ENCODE measurements at regions not wholly inside any gene's neighbourhood (a gene's known extent, or its start where the extent isn't known, plus 50 kb on each side); places are given as distances from the start of the nearest gene placed in this dataset.

DNA sequence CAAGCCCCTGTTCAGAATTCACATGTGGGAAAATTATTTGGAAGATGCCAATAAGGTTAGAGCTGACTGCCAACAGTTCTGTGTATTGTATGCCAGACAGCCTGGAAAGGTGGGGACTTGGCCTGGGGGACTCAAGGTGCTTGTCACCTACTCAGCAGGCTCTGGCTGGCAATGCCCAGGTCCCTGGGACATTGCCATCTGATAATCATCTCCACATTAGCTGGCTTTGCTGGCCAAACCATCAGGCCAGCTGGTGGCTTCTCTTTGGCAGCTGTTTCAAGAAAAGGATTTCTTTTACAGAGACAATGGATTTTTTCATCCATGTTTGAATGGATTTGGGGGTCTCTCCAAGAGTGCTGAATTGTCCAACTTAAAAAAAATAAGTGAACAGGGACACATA, 165.2 kb downstream of the BRMS1L start:
- H3K27me3 ChIP-seq (ENCODE audit: control insufficient read depth in 2 of 2, insufficient read depth in 2 of 2, low read length in 2 of 2), result no peaks in the 10 kb centered on the region
- Mint-ChIP-seq H3K4me1 (peaks cover 0 to 2% (median 0%) of the 10 kb centered on the region in 7 donors), H3K4me3 (no peak overlapping the region), H3K27me3 (peaks cover 0 to 4% (median 3%) of the 10 kb centered on the region in 5 donors), H3K9me3 (peaks cover 0 to 4% (median 0%) of the 10 kb centered on the region in 11 donors), H3K36me3 (peaks cover 0 to 5% (median 0%) of the 10 kb centered on the region in 5 donors), H3K27ac (no peak overlapping the region)
- ATAC-seq, result no peak
- intact Hi-C loops (cut with micrococcal nuclease), result no loop called here
- no peaks in the 10 kb centered on the region for H3K9me3 ChIP-seq (ENCODE audit: control insufficient read depth in 2 of 3, low read length in 3 of 3)
- no peaks in the 10 kb centered on the region for H3K36me3 ChIP-seq (ENCODE audit: control insufficient read depth in 2 of 3, insufficient read depth in 3 of 3, low read length in 3 of 3)
- H3K4me1 ChIP-seq (ENCODE audit: control insufficient read depth in 2 of 2, insufficient read depth in 2 of 2, low read length in 2 of 2), result no peaks in the 10 kb centered on the region
- DNase-seq, result no peak
- POLR2A ChIA-PET, result no interaction called here
- no peak overlapping the region for H3K4me3 ChIP-seq (ENCODE audit: low read length)
- CTCF ChIA-PET, result interaction anchor here (0.7 kb wide), 1 partner anchor 104 kb away, joined by 3 read pairs; no protein-coding TSS in a partner anchor
- no peak overlapping the region for H3K27ac ChIP-seq (ENCODE audit: low read depth, low read length)

- Mint-ChIP-seq H3K9me3 (peaks cover 0 to 4% (median 0%) of the 10 kb centered on the region in 11 donors), H3K4me1 (peaks cover 0 to 8% (median 0%) of the 10 kb centered on the region in 7 donors), H3K36me3 (peaks cover 0 to 5% (median 0%) of the 10 kb centered on the region in 5 donors), H3K27ac (no peak overlapping the region), H3K27me3 (peaks cover 0 to 4% (median 2%) of the 10 kb centered on the region in 5 donors), H3K4me3 (no peak overlapping the region)
- Histone ChIP-seq H3K4me1 (ENCODE audit: control insufficient read depth in 2 of 2, insufficient read depth in 2 of 2, low read length in 2 of 2) (no peaks in the 10 kb centered on the region), H3K4me3 (ENCODE audit: low read length) (no peak overlapping the region), H3K27ac (ENCODE audit: low read depth, low read length) (no peak overlapping the region), H3K27me3 (ENCODE audit: control insufficient read depth in 2 of 2, insufficient read depth in 2 of 2, low read length in 2 of 2) (no peaks in the 10 kb centered on the region), H3K36me3 (ENCODE audit: control insufficient read depth in 2 of 3, insufficient read depth in 3 of 3, low read length in 3 of 3) (no peaks in the 10 kb centered on the region), H3K9me3 (ENCODE audit: control insufficient read depth in 2 of 3, low read length in 3 of 3) (no peaks in the 10 kb centered on the region)
- ChIA-PET POLR2A (no interaction called here), CTCF (no interaction called here)
- ATAC-seq (no peak), DNase-seq (no peak)
- intact Hi-C loops (cut with micrococcal nuclease), result loop anchor here in 1 of 2 donors (5.0 kb wide), 1 partner anchor 107 kb away; no protein-coding TSS in a partner anchor
Measured at GRCh38 chr14:35989736-35990135, 163.6 kb downstream of the BRMS1L start.

- Mint-ChIP-seq H3K9me3 (peaks cover 0 to 4% (median 0%) of the 10 kb centered on the region in 11 donors), H3K27ac (no peak overlapping the region), H3K27me3 (peaks cover 0 to 4% (median 2%) of the 10 kb centered on the region in 5 donors), H3K4me1 (peaks cover 0 to 8% (median 0%) of the 10 kb centered on the region in 7 donors), H3K4me3 (no peak overlapping the region), H3K36me3 (peaks cover 0 to 5% (median 0%) of the 10 kb centered on the region in 5 donors)
- no peak for DNase-seq
- no peaks in the 10 kb centered on the region for H3K9me3 ChIP-seq (ENCODE audit: control insufficient read depth in 2 of 3, low read length in 3 of 3)
- H3K27ac ChIP-seq (ENCODE audit: low read depth, low read length), result no peak overlapping the region
- no peaks in the 10 kb centered on the region for H3K36me3 ChIP-seq (ENCODE audit: control insufficient read depth in 2 of 3, insufficient read depth in 3 of 3, low read length in 3 of 3)
- ChIA-PET CTCF (no interaction called here), POLR2A (no interaction called here)
- H3K27me3 ChIP-seq (ENCODE audit: control insufficient read depth in 2 of 2, insufficient read depth in 2 of 2, low read length in 2 of 2), result no peaks in the 10 kb centered on the region
- ATAC-seq, result no peak
- no peaks in the 10 kb centered on the region for H3K4me1 ChIP-seq (ENCODE audit: control insufficient read depth in 2 of 2, insufficient read depth in 2 of 2, low read length in 2 of 2)
- H3K4me3 ChIP-seq (ENCODE audit: low read length), result no peak overlapping the region
- intact Hi-C loops (cut with micrococcal nuclease), result loop anchor here in 1 of 2 donors (5.0 kb wide), 1 partner anchor 107 kb away; no protein-coding TSS in a partner anchor
Measured at GRCh38 chr14:35988972-35989690, 163.0 kb downstream of the BRMS1L start.

GRCh38 chr14:35988550-35988949, 162.4 kb downstream of the BRMS1L start:
- Mint-ChIP-seq H3K9me3 (peaks cover 0 to 4% (median 0%) of the 10 kb centered on the region in 11 donors), H3K27me3 (peaks cover 0 to 4% (median 2%) of the 10 kb centered on the region in 5 donors)
- intact Hi-C loops (cut with micrococcal nuclease), result loop anchor here in 1 of 2 donors (5.0 kb wide), 1 partner anchor 106 kb away; no protein-coding TSS in a partner anchor

GRCh38 chr14:35987731-35988130, 161.6 kb downstream of the BRMS1L start:
- H3K9me3 Mint-ChIP-seq, result peaks cover 0 to 5% (median 0%) of the 10 kb centered on the region in 11 donors
- no peak for ATAC-seq
- POLR2A ChIA-PET, result no interaction called here
- CTCF ChIA-PET, result no interaction called here
- peaks cover 0 to 5% (median 0%) of the 10 kb centered on the region in 5 donors for H3K36me3 Mint-ChIP-seq
- peaks cover 0 to 4% (median 2%) of the 10 kb centered on the region in 5 donors for H3K27me3 Mint-ChIP-seq
- no peak for DNase-seq
- Histone ChIP-seq H3K36me3 (ENCODE audit: control insufficient read depth in 2 of 3, insufficient read depth in 3 of 3, low read length in 3 of 3) (no peaks in the 10 kb centered on the region), H3K4me1 (ENCODE audit: control insufficient read depth in 2 of 2, insufficient read depth in 2 of 2, low read length in 2 of 2) (no peaks in the 10 kb centered on the region), H3K9me3 (ENCODE audit: control insufficient read depth in 2 of 3, low read length in 3 of 3) (no peaks in the 10 kb centered on the region), H3K4me3 (ENCODE audit: low read length) (no peak overlapping the region), H3K27ac (ENCODE audit: low read depth, low read length) (no peak overlapping the region), H3K27me3 (ENCODE audit: control insufficient read depth in 2 of 2, insufficient read depth in 2 of 2, low read length in 2 of 2) (no peaks in the 10 kb centered on the region)
- H3K4me1 Mint-ChIP-seq, result peaks cover 0 to 8% (median 0%) of the 10 kb centered on the region in 7 donors
- intact Hi-C loops (cut with micrococcal nuclease), result loop anchor here in 1 of 2 donors (5.0 kb wide), 1 partner anchor 105 kb away; no protein-coding TSS in a partner anchor
- H3K4me3 Mint-ChIP-seq, result no peak overlapping the region
- no peak overlapping the region for H3K27ac Mint-ChIP-seq

More at GRCh38 chr14:35988550-35988949, 162.4 kb downstream of the BRMS1L start:
- Histone ChIP-seq H3K36me3 (ENCODE audit: control insufficient read depth in 2 of 3, insufficient read depth in 3 of 3, low read length in 3 of 3) (no peaks in the 10 kb centered on the region), H3K4me1 (ENCODE audit: control insufficient read depth in 2 of 2, insufficient read depth in 2 of 2, low read length in 2 of 2) (no peaks in the 10 kb centered on the region), H3K4me3 (ENCODE audit: low read length) (no peak overlapping the region), H3K27me3 (ENCODE audit: control insufficient read depth in 2 of 2, insufficient read depth in 2 of 2, low read length in 2 of 2) (no peaks in the 10 kb centered on the region), H3K27ac (ENCODE audit: low read depth, low read length) (no peak overlapping the region), H3K9me3 (ENCODE audit: control insufficient read depth in 2 of 3, low read length in 3 of 3) (no peaks in the 10 kb centered on the region)
- ChIA-PET CTCF (no interaction called here), POLR2A (no interaction called here)
- no peak for ATAC-seq
- Mint-ChIP-seq H3K4me1 (peaks cover 0 to 8% (median 0%) of the 10 kb centered on the region in 7 donors), H3K27ac (no peak overlapping the region), H3K4me3 (no peak overlapping the region), H3K36me3 (peaks cover 0 to 5% (median 0%) of the 10 kb centered on the region in 5 donors)
- DNase-seq, result no peak

GRCh38 chr14:35986219-35986573, 160.1 kb downstream of the BRMS1L start:
- Mint-ChIP-seq H3K27ac (no peak overlapping the region), H3K36me3 (peaks cover 0 to 5% (median 0%) of the 10 kb centered on the region in 5 donors), H3K4me1 (peaks cover 0 to 8% (median 0%) of the 10 kb centered on the region in 7 donors), H3K9me3 (peaks cover 0 to 7% (median 0%) of the 10 kb centered on the region in 11 donors), H3K27me3 (peaks cover 0 to 4% (median 2%) of the 10 kb centered on the region in 5 donors), H3K4me3 (no peak overlapping the region)
- ChIA-PET POLR2A (no interaction called here), CTCF (no interaction called here)
- Histone ChIP-seq H3K9me3 (ENCODE audit: control insufficient read depth in 2 of 3, low read length in 3 of 3) (no peaks in the 10 kb centered on the region), H3K4me3 (ENCODE audit: low read length) (no peak overlapping the region), H3K4me1 (ENCODE audit: control insufficient read depth in 2 of 2, insufficient read depth in 2 of 2, low read length in 2 of 2) (no peaks in the 10 kb centered on the region), H3K27me3 (ENCODE audit: control insufficient read depth in 2 of 2, insufficient read depth in 2 of 2, low read length in 2 of 2) (no peaks in the 10 kb centered on the region), H3K27ac (ENCODE audit: low read depth, low read length) (no peak overlapping the region), H3K36me3 (ENCODE audit: control insufficient read depth in 2 of 3, insufficient read depth in 3 of 3, low read length in 3 of 3) (no peaks in the 10 kb centered on the region)
- intact Hi-C loops (cut with micrococcal nuclease), result loop anchor here in 1 of 2 donors (5.0 kb wide), 1 partner anchor 104 kb away; no protein-coding TSS in a partner anchor
- ATAC-seq (no peak), DNase-seq (no peak)

Measured in naive thymus-derived CD4-positive, alpha-beta T cell (primary cell).